HL-60 (cell line): ENCODE measurements at regions not wholly inside any gene's neighbourhood (a gene's known extent, or its start where the extent isn't known, plus 50 kb on each side); places are given as distances from the start of the nearest gene placed in this dataset.

Experiments used
- DNase-seq, 2 experiments: peaks; one replicate each; pipeline ENCODE4 v3.0.0-alpha.2; 2010 to 2020; ENCODE audit warnings: low read depth in 1 of 2, low spot score in 1 of 2
- H3K27ac ChIP-seq: fragments of 250-450 bp; sonication (Bioruptor Pico); replicated peaks from 2 replicates; pipeline ENCODE4 v1.5.1; 2020; ENCODE audit warnings: mild to moderate bottlenecking, moderate library complexity
- H3K27me3 ChIP-seq: fragments of 250-450 bp; sonication (Bioruptor Pico); 2 replicates; pipeline ENCODE4 v1.5.1; 2021; ENCODE audit warnings: mild to moderate bottlenecking, moderate library complexity; ENCODE audit not compliant: insufficient read depth, poor library complexity, severe bottlenecking
- H3K4me3 ChIP-seq: replicated peaks from 2 replicates; pipeline ENCODE4 v1.5.1; 2011; ENCODE audit warnings: mild to moderate bottlenecking, control low read depth, low read length; ENCODE audit not compliant: insufficient read depth
- CTCF ChIP-seq: IDR thresholded peaks from one replicate; pipeline ENCODE4 v1.5.1; 2011; ENCODE audit warnings: low read length, control low read depth, inconsistent platforms; ENCODE audit not compliant: insufficient read depth
- GABPA ChIP-seq: IDR thresholded peaks from 2 replicates; pipeline ENCODE4 v1.6.1; 2012; ENCODE audit warnings: low read depth
- POLR2AphosphoS5 ChIP-seq: IDR thresholded peaks from 2 replicates; pipeline ENCODE4 v1.6.1; 2012; ENCODE audit warnings: low read depth
- REST ChIP-seq: IDR thresholded peaks from 2 replicates; pipeline ENCODE4 v1.6.1; 2012; ENCODE audit warnings: low read depth; ENCODE audit not compliant: insufficient replicate concordance
- SPI1 ChIP-seq: IDR thresholded peaks from 2 replicates; pipeline ENCODE4 v1.6.1; 2012; ENCODE audit warnings: low read depth, mild to moderate bottlenecking, borderline replicate concordance

GRCh38 chr4:141919649-141920048 is 283.3 kb downstream of the IL15 start:
- no peak for DNase-seq
- Histone ChIP-seq H3K4me3 (no peak overlapping the region), H3K27me3 (no peaks in the 10 kb centered on the region), H3K27ac (no peak overlapping the region)
- TF ChIP-seq GABPA (no peak), POLR2AphosphoS5 (no peak), CTCF (no peak), REST (no peak), SPI1 (no peak)

GRCh38 chr4:141921293-141921692 is 284.9 kb downstream of the IL15 start:
- DNase-seq: no peak
- no peak overlapping the region for H3K27ac ChIP-seq
- H3K4me3 ChIP-seq: no peak overlapping the region
- TF ChIP-seq GABPA: no peak
- no peak for TF ChIP-seq REST
- TF ChIP-seq SPI1: no peak
- no peak for TF ChIP-seq POLR2AphosphoS5
- no peak for TF ChIP-seq CTCF
- no peaks in the 10 kb centered on the region for H3K27me3 ChIP-seq

- TF ChIP-seq REST (no peak), CTCF (no peak), GABPA (no peak), SPI1 (no peak), POLR2AphosphoS5 (no peak)
- Histone ChIP-seq H3K27ac (no peak overlapping the region), H3K4me3 (no peak overlapping the region), H3K27me3 (no peaks in the 10 kb centered on the region)
- DNase-seq: no peak
Measured at GRCh38 chr4:141922236-141922635, 285.9 kb downstream of the IL15 start.
